Skeletal muscle satellite cell (primary cell): ENCODE measurements at regions not wholly inside any gene's neighbourhood (a gene's known extent, or its start where the extent isn't known, plus 50 kb on each side); places are given as distances from the start of the nearest gene placed in this dataset.
A peak's percentile ranks its signal among the peaks of the same experiment; 100 is the strongest.

Experiments
- H3K27me3 ChIP-seq: 2 replicates; pipeline ENCODE4 v1.7.0; 2013; ENCODE audit warnings: low read length; ENCODE audit not compliant: control insufficient read depth, insufficient read depth
- H3K36me3 ChIP-seq: 2 replicates; pipeline ENCODE4 v1.7.0; 2013; ENCODE audit warnings: mild to moderate bottlenecking, control low read depth, low read length; ENCODE audit not compliant: insufficient read depth
- H3K4me1 ChIP-seq: 2 replicates; pipeline ENCODE4 v1.7.0; 2013; ENCODE audit warnings: low read length; ENCODE audit not compliant: control insufficient read depth, insufficient read depth
- H3K4me2 ChIP-seq: 2 replicates; pipeline ENCODE4 v1.7.0; 2013; ENCODE audit warnings: mild to moderate bottlenecking, low read length
- H3K4me3 ChIP-seq: 2 replicates; pipeline ENCODE4 v1.7.0; 2013; ENCODE audit warnings: low read length
- H3K9ac ChIP-seq: 2 replicates; pipeline ENCODE4 v1.7.0; 2013; ENCODE audit warnings: mild to moderate bottlenecking, low read depth, low read length, moderate library complexity
- H3K9me3 ChIP-seq: replicated peaks from 2 replicates; pipeline ENCODE4 v1.7.0; 2013; ENCODE audit warnings: mild to moderate bottlenecking, control low read depth, low read length

GRCh38 chr6:165081944-165082532 is 227.4 kb downstream of the C6orf118 start:
- H3K9me3 ChIP-seq, result no peaks in the 10 kb centered on the region
- H3K27me3 ChIP-seq, result no peaks in the 10 kb centered on the region
- no peak overlapping the region for H3K9ac ChIP-seq
- no peak overlapping the region for H3K4me2 ChIP-seq
- no peak overlapping the region for H3K4me3 ChIP-seq
- no peaks in the 10 kb centered on the region for H3K36me3 ChIP-seq
- no peaks in the 10 kb centered on the region for H3K4me1 ChIP-seq

- H3K4me3 ChIP-seq, result no peak overlapping the region
- H3K9me3 ChIP-seq, result no peaks in the 10 kb centered on the region
- no peaks in the 10 kb centered on the region for H3K27me3 ChIP-seq
- no peaks in the 10 kb centered on the region for H3K4me1 ChIP-seq
- no peaks in the 10 kb centered on the region for H3K36me3 ChIP-seq
- no peak overlapping the region for H3K9ac ChIP-seq
- no peak overlapping the region for H3K4me2 ChIP-seq
Observed at GRCh38 chr6:165077876-165078275, 231.5 kb downstream of the C6orf118 start.

DNA sequence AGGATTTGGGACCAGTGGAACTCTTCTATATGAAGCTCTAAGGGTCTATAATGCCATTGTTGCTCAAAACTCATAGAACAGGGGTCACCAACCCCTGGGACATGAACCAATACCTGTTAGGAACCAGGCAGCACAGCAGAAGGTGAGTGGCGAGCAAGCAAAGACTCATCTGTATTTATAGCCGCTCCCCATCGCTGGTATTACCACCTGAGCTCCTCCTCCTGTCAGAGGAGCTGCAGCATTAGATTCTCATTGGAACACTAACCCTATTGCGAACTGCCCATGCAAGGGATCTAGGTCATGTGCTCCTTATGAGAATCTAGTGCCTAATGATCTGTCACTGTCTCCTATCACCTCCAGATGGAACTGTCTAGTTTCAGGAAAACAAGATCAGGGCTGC is 237.5 kb downstream of the C6orf118 start:
- Histone ChIP-seq H3K4me3 (no peak overlapping the region), H3K4me2 (no peak overlapping the region), H3K9ac (no peak overlapping the region), H3K36me3 (no peaks in the 10 kb centered on the region), H3K4me1 (no peaks in the 10 kb centered on the region), H3K9me3 (no peaks in the 10 kb centered on the region), H3K27me3 (no peaks in the 10 kb centered on the region)

DNA sequence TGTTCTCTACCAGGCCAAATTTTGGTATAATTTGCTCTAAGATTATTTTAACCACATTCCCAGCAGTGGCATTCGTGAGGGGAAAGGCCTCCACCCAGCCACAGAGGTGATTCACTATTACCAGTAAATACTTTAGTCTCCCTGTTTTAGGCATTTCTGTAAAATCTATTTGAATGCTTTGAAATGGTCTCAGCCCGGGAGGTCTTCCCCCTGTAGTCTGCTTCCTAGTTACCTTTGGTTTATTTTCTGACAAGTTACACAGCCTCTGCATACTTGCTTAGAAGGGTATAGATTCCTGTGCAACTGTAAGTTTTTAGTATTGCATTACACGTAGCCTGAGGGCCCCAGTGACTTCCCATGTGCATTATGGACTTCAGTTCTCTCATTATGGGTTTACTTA is 248.7 kb downstream of the C6orf118 start:
- H3K27me3 ChIP-seq, result no peaks in the 10 kb centered on the region
- H3K9me3 ChIP-seq, result no peaks in the 10 kb centered on the region
- H3K36me3 ChIP-seq, result no peaks in the 10 kb centered on the region
- no peak overlapping the region for H3K4me2 ChIP-seq
- H3K4me1 ChIP-seq, result peaks cover 34% of the 10 kb centered on the region
- peak overlapping the region; percentile 61 for H3K9ac ChIP-seq
- no peak overlapping the region for H3K4me3 ChIP-seq

- H3K9ac ChIP-seq, result peak overlapping the region; percentile 57
- H3K4me2 ChIP-seq, result no peak overlapping the region
- H3K4me3 ChIP-seq, result no peak overlapping the region
- peaks cover 41% of the 10 kb centered on the region for H3K4me1 ChIP-seq
- H3K36me3 ChIP-seq, result no peaks in the 10 kb centered on the region
- H3K9me3 ChIP-seq, result no peaks in the 10 kb centered on the region
- H3K27me3 ChIP-seq, result no peaks in the 10 kb centered on the region
Observed at GRCh38 chr6:165059032-165059431, 250.4 kb downstream of the C6orf118 start.

DNA sequence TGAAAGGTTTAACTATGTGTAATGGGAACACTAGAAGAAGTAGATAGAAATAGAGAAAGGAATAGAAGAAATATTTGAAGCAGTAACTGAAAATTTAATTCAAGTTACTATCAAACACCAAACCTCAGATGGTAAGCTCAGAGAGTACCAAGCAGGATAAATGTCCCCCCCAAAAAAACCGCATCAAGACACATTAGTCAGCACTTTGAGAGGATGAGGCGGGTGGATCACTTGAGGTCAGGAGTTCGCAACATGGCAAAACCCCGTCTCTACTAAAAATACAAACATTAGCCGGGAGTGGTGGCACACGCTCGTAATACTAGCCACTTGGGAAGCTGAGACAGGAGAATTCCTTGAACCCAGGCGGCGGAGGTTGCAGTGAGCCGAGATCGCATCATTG is 253.1 kb downstream of the C6orf118 start:
- H3K27me3 ChIP-seq, result no peaks in the 10 kb centered on the region
- H3K36me3 ChIP-seq, result no peaks in the 10 kb centered on the region
- H3K9me3 ChIP-seq, result no peaks in the 10 kb centered on the region
- H3K4me1 ChIP-seq, result peaks cover 40% of the 10 kb centered on the region
- H3K9ac ChIP-seq, result no peak overlapping the region
- no peak overlapping the region for H3K4me2 ChIP-seq
- no peak overlapping the region for H3K4me3 ChIP-seq

DNA sequence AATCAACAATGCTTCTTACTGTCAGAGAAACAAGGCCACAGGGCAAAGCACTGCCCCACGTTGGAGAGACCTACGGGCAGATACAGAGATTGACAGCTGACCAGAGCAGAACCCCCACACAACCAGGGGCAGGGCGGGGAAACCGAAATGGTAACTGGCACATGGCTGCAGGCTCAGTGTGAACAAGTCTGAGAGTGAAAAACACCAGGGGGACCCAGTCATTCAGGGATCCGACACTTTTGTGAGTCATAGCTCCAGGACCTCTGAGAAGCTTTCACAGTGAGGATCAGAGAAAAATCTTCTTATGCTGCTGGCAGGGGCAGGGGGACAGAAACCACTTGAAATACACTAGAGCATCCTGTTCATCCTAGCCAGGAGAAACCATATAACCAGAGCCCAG is 254.2 kb downstream of the C6orf118 start:
- H3K9ac ChIP-seq, result peak overlapping the region; percentile 59
- H3K9me3 ChIP-seq, result no peaks in the 10 kb centered on the region
- H3K4me3 ChIP-seq, result no peak overlapping the region
- no peaks in the 10 kb centered on the region for H3K27me3 ChIP-seq
- no peaks in the 10 kb centered on the region for H3K36me3 ChIP-seq
- no peak overlapping the region for H3K4me2 ChIP-seq
- peaks cover 29% of the 10 kb centered on the region for H3K4me1 ChIP-seq

- H3K4me1 ChIP-seq, result peaks cover 7% of the 10 kb centered on the region
- H3K4me3 ChIP-seq, result no peak overlapping the region
- H3K4me2 ChIP-seq, result no peak overlapping the region
- no peaks in the 10 kb centered on the region for H3K9me3 ChIP-seq
- no peaks in the 10 kb centered on the region for H3K36me3 ChIP-seq
- no peaks in the 10 kb centered on the region for H3K27me3 ChIP-seq
- H3K9ac ChIP-seq, result no peak overlapping the region
Observed at GRCh38 chr6:165052561-165053480, 256.6 kb downstream of the C6orf118 start.

- Histone ChIP-seq H3K4me1 (no peaks in the 10 kb centered on the region), H3K36me3 (no peaks in the 10 kb centered on the region), H3K4me2 (no peak overlapping the region), H3K27me3 (no peaks in the 10 kb centered on the region), H3K9ac (no peak overlapping the region), H3K9me3 (no peaks in the 10 kb centered on the region), H3K4me3 (no peak overlapping the region)
Observed at GRCh38 chr6:165049362-165049761, 260.0 kb downstream of the C6orf118 start.

GRCh38 chr6:165047952-165048351 is 261.5 kb downstream of the C6orf118 start:
- H3K4me2 ChIP-seq, result no peak overlapping the region
- H3K9me3 ChIP-seq, result no peaks in the 10 kb centered on the region
- H3K9ac ChIP-seq, result no peak overlapping the region
- no peaks in the 10 kb centered on the region for H3K4me1 ChIP-seq
- no peak overlapping the region for H3K4me3 ChIP-seq
- no peaks in the 10 kb centered on the region for H3K27me3 ChIP-seq
- no peaks in the 10 kb centered on the region for H3K36me3 ChIP-seq

GRCh38 chr6:165045631-165046030 is 263.8 kb downstream of the C6orf118 start:
- H3K4me1 ChIP-seq, result no peaks in the 10 kb centered on the region
- no peak overlapping the region for H3K9ac ChIP-seq
- no peaks in the 10 kb centered on the region for H3K9me3 ChIP-seq
- no peak overlapping the region for H3K4me3 ChIP-seq
- no peaks in the 10 kb centered on the region for H3K27me3 ChIP-seq
- no peaks in the 10 kb centered on the region for H3K36me3 ChIP-seq
- no peak overlapping the region for H3K4me2 ChIP-seq

GRCh38 chr6:165042912-165043311 is 266.5 kb downstream of the C6orf118 start:
- no peak overlapping the region for H3K4me3 ChIP-seq
- H3K4me1 ChIP-seq, result no peaks in the 10 kb centered on the region
- no peaks in the 10 kb centered on the region for H3K27me3 ChIP-seq
- H3K9ac ChIP-seq, result no peak overlapping the region
- no peaks in the 10 kb centered on the region for H3K36me3 ChIP-seq
- H3K9me3 ChIP-seq, result no peaks in the 10 kb centered on the region
- H3K4me2 ChIP-seq, result no peak overlapping the region
